ENCODE measurements at regions not wholly inside any gene's neighbourhood (a gene's known extent, or its start where the extent isn't known, plus 50 kb on each side); places are given as distances from the start of the nearest gene placed in this dataset.
"Not testable (repeated sequence)": the region's sequence is repeated elsewhere in the genome, so short reads cannot be mapped to it uniquely, and the experiment has no call there.

- intact Hi-C loops (cut with micrococcal nuclease), result not testable (repeated sequence)
Measured at GRCh38 chr7:6882321-6882721, 56.2 kb upstream of the CCZ1B start.

- intact Hi-C loops (cut with micrococcal nuclease), result not testable (repeated sequence)
Measured at GRCh38 chr7:6883756-6884155, 57.7 kb upstream of the CCZ1B start.

- intact Hi-C loops (cut with micrococcal nuclease), result no loop called here
Measured at GRCh38 chr7:6886198-6886597, 60.1 kb upstream of the CCZ1B start.

- intact Hi-C loops (cut with micrococcal nuclease), result not testable (repeated sequence)
Measured at GRCh38 chr7:6888267-6889045, 62.4 kb upstream of the CCZ1B start.

- intact Hi-C loops (cut with micrococcal nuclease), result no loop called here
Measured at GRCh38 chr7:6889252-6889812, 63.3 kb upstream of the CCZ1B start.

- intact Hi-C loops (cut with micrococcal nuclease), result not testable (repeated sequence)
Measured at GRCh38 chr7:6902097-6902518, 76.0 kb upstream of the CCZ1B start.

- intact Hi-C loops (cut with micrococcal nuclease), result not testable (repeated sequence)
Measured at GRCh38 chr7:6903289-6903688, 77.2 kb upstream of the CCZ1B start.

- intact Hi-C loops (cut with micrococcal nuclease), result not testable (repeated sequence)
Measured at GRCh38 chr7:6903792-6904191, 77.7 kb upstream of the CCZ1B start.

- intact Hi-C loops (cut with micrococcal nuclease), result no loop called here
Measured at GRCh38 chr7:6917258-6917657, 91.2 kb upstream of the CCZ1B start.

- intact Hi-C loops (cut with micrococcal nuclease), result not testable (repeated sequence)
Measured at GRCh38 chr7:6919169-6919568, 93.1 kb upstream of the CCZ1B start.

- intact Hi-C loops (cut with micrococcal nuclease), result not testable (repeated sequence)
Measured at GRCh38 chr7:6924523-6924922, 98.4 kb upstream of the CCZ1B start.

GRCh38 chr7:6926193-6927174 is 100.4 kb upstream of the CCZ1B start:
- intact Hi-C loops (cut with micrococcal nuclease), result not testable (repeated sequence)

GRCh38 chr7:6927643-6928042 is 101.6 kb upstream of the CCZ1B start:
- intact Hi-C loops (cut with micrococcal nuclease), result not testable (repeated sequence)

GRCh38 chr7:6929588-6929987 is 103.5 kb upstream of the CCZ1B start:
- intact Hi-C loops (cut with micrococcal nuclease), result not testable (repeated sequence)

- intact Hi-C loops (cut with micrococcal nuclease), result not testable (repeated sequence)
Measured at GRCh38 chr7:6930081-6930635, 104.1 kb upstream of the CCZ1B start.

GRCh38 chr7:6930787-6931186 is 104.7 kb upstream of the CCZ1B start:
- intact Hi-C loops (cut with micrococcal nuclease), result not testable (repeated sequence)

GRCh38 chr7:6931456-6931855 is 105.4 kb upstream of the CCZ1B start:
- intact Hi-C loops (cut with micrococcal nuclease), result not testable (repeated sequence)

- intact Hi-C loops (cut with micrococcal nuclease), result not testable (repeated sequence)
Measured at GRCh38 chr7:6933954-6934632, 108.0 kb upstream of the CCZ1B start.

- intact Hi-C loops (cut with micrococcal nuclease), result no loop called here
Measured at GRCh38 chr7:6934981-6935380, 108.9 kb upstream of the CCZ1B start.

- intact Hi-C loops (cut with micrococcal nuclease), result not testable (repeated sequence)
Measured at GRCh38 chr7:6936626-6937025, 110.6 kb upstream of the CCZ1B start.

GRCh38 chr7:6937746-6938145 is 111.7 kb upstream of the CCZ1B start:
- intact Hi-C loops (cut with micrococcal nuclease), result not testable (repeated sequence)

Data from T-helper 2 cell treated with Interferon-gamma antibody and Interleukin-4, amounts not matched to agents 100 ng/mL and 5 ng/mL, for 36 hours (primary cell).